ENCODE measurements at regions not wholly inside any gene's neighbourhood (a gene's known extent, or its start where the extent isn't known, plus 50 kb on each side); places are given as distances from the start of the nearest gene placed in this dataset.

- TF ChIP-seq, protein P1, sequence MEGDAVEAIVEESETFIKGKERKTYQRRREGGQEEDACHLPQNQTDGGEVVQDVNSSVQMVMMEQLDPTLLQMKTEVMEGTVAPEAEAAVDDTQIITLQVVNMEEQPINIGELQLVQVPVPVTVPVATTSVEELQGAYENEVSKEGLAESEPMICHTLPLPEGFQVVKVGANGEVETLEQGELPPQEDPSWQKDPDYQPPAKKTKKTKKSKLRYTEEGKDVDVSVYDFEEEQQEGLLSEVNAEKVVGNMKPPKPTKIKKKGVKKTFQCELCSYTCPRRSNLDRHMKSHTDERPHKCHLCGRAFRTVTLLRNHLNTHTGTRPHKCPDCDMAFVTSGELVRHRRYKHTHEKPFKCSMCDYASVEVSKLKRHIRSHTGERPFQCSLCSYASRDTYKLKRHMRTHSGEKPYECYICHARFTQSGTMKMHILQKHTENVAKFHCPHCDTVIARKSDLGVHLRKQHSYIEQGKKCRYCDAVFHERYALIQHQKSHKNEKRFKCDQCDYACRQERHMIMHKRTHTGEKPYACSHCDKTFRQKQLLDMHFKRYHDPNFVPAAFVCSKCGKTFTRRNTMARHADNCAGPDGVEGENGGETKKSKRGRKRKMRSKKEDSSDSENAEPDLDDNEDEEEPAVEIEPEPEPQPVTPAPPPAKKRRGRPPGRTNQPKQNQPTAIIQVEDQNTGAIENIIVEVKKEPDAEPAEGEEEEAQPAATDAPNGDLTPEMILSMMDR (IDR thresholded peaks at IDR 0.05) = no peak
- TF ChIP-seq EZH2 (IDR thresholded peaks at IDR 0.05; ENCODE audit: borderline replicate concordance, insufficient read depth, low read depth, low read length, poor library complexity, severe bottlenecking) = no peak
Measured at GRCh38 chr13:23963184-23963931, 66.1 kb upstream of the C1QTNF9B start.
